ENCODE measurements at regions not wholly inside any gene's neighbourhood (a gene's known extent, or its start where the extent isn't known, plus 50 kb on each side); places are given as distances from the start of the nearest gene placed in this dataset.
"Not testable (repeated sequence)": the region's sequence is repeated elsewhere in the genome, so short reads cannot be mapped to it uniquely, and the experiment has no call there.

GRCh38 chr4:26252349-26253025, 68.3 kb upstream of the RBPJ start:
- peak overlapping the region; percentile 24 for H3K4me2 ChIP-seq
- H3K27ac ChIP-seq: peak overlapping the region; percentile 62
- H3K27me3 ChIP-seq: no peaks in the 10 kb centered on the region
- no peak overlapping the region for H3K4me3 ChIP-seq
- H3K4me1 ChIP-seq (ENCODE audit: insufficient read depth): peaks cover 5% of the 10 kb centered on the region
- H3K36me3 ChIP-seq (replicated peaks; ENCODE audit: insufficient read depth, low read depth): no peaks in the 10 kb centered on the region
- H3K9me3 ChIP-seq (ENCODE audit: low read depth): no peaks in the 10 kb centered on the region
- H4K20me1 ChIP-seq (ENCODE audit: insufficient read depth, poor library complexity, severe bottlenecking): no peaks in the 10 kb centered on the region
- no peak overlapping the region for H2AFZ ChIP-seq
- no peaks in the 10 kb centered on the region for H3K9me2 ChIP-seq (replicated peaks; ENCODE audit: insufficient read depth)
- TF ChIP-seq CTCF (IDR thresholded peaks at IDR 0.05; ENCODE audit: poor library complexity) (no peak), EZH2 (IDR thresholded peaks at IDR 0.05; ENCODE audit: borderline replicate concordance) (no peak)
- DNase-seq (ENCODE audit: low spot score): peak; percentile 55
- WGBS (ENCODE audit: low lambda C conversion rate, missing lambda C conversion rate): 48% methylated on average over 8 of the region's 8 CpGs
- H3K79me2 ChIP-seq: no peaks in the 10 kb centered on the region

GRCh38 chr4:26253968-26254367, 66.8 kb upstream of the RBPJ start:
- H3K9me3 ChIP-seq (ENCODE audit: low read depth): no peaks in the 10 kb centered on the region
- peaks cover 5% of the 10 kb centered on the region for H3K4me1 ChIP-seq (ENCODE audit: insufficient read depth)
- H3K9me2 ChIP-seq (replicated peaks; ENCODE audit: insufficient read depth): no peaks in the 10 kb centered on the region
- TF ChIP-seq CTCF (IDR thresholded peaks at IDR 0.05; ENCODE audit: poor library complexity): no peak
- TF ChIP-seq EZH2 (IDR thresholded peaks at IDR 0.05; ENCODE audit: borderline replicate concordance): no peak
- no peak for TF ChIP-seq EZH2phosphoT487 (IDR thresholded peaks at IDR 0.05; ENCODE audit: low read depth, severe bottlenecking, unreplicated experiment)
- no peaks in the 10 kb centered on the region for H4K20me1 ChIP-seq (ENCODE audit: insufficient read depth, poor library complexity, severe bottlenecking)
- no peaks in the 10 kb centered on the region for H3K36me3 ChIP-seq (replicated peaks; ENCODE audit: insufficient read depth, low read depth)
- DNase-seq (ENCODE audit: low spot score): no peak
- 87% methylated on average over 3 of the region's 3 CpGs for WGBS (ENCODE audit: low lambda C conversion rate, missing lambda C conversion rate)
- H3K4me3 ChIP-seq: no peak overlapping the region
- no peak overlapping the region for H3K4me2 ChIP-seq
- H3K27me3 ChIP-seq: no peaks in the 10 kb centered on the region
- no peaks in the 10 kb centered on the region for H3K79me2 ChIP-seq
- H3K27ac ChIP-seq: no peak overlapping the region
- no peak overlapping the region for H2AFZ ChIP-seq

- no peak overlapping the region for H3K27ac ChIP-seq
- no peak overlapping the region for H3K4me2 ChIP-seq
- H3K27me3 ChIP-seq: no peaks in the 10 kb centered on the region
- no peak for DNase-seq (ENCODE audit: low spot score)
- no peak overlapping the region for H2AFZ ChIP-seq
- TF ChIP-seq CTCF (IDR thresholded peaks at IDR 0.05; ENCODE audit: poor library complexity) (no peak), EZH2phosphoT487 (IDR thresholded peaks at IDR 0.05; ENCODE audit: low read depth, severe bottlenecking, unreplicated experiment) (no peak), EZH2 (IDR thresholded peaks at IDR 0.05; ENCODE audit: borderline replicate concordance) (no peak)
- H3K4me1 ChIP-seq (ENCODE audit: insufficient read depth): peaks cover 5% of the 10 kb centered on the region
- 62% methylated on average over 1 of the region's 1 CpG for WGBS (ENCODE audit: low lambda C conversion rate, missing lambda C conversion rate)
- H3K4me3 ChIP-seq: no peak overlapping the region
- no peaks in the 10 kb centered on the region for H3K9me3 ChIP-seq (ENCODE audit: low read depth)
- H3K9me2 ChIP-seq (replicated peaks; ENCODE audit: insufficient read depth): no peaks in the 10 kb centered on the region
- no peaks in the 10 kb centered on the region for H3K79me2 ChIP-seq
- H4K20me1 ChIP-seq (ENCODE audit: insufficient read depth, poor library complexity, severe bottlenecking): no peaks in the 10 kb centered on the region
- no peaks in the 10 kb centered on the region for H3K36me3 ChIP-seq (replicated peaks; ENCODE audit: insufficient read depth, low read depth)
These were observed 64.8 kb upstream of the RBPJ start for GRCh38 chr4:26255989-26256388.

GRCh38 chr4:26257444-26257843, 63.4 kb upstream of the RBPJ start:
- H3K79me2 ChIP-seq; H3K4me2 ChIP-seq; H3K4me1 ChIP-seq (ENCODE audit: insufficient read depth); H2AFZ ChIP-seq; H4K20me1 ChIP-seq (ENCODE audit: insufficient read depth, poor library complexity, severe bottlenecking); H3K36me3 ChIP-seq (replicated peaks; ENCODE audit: insufficient read depth, low read depth); DNase-seq (ENCODE audit: low spot score); H3K27me3 ChIP-seq; H3K9me3 ChIP-seq (ENCODE audit: low read depth); H3K27ac ChIP-seq; H3K4me3 ChIP-seq; H3K9me2 ChIP-seq (replicated peaks; ENCODE audit: insufficient read depth): not testable (repeated sequence)
- WGBS (ENCODE audit: low lambda C conversion rate, missing lambda C conversion rate): 100% methylated on average over 2 of the region's 2 CpGs

Data from hepatocyte (in vitro differentiated cells).